Suprapubic skin (tissue), 4 donors: ENCODE measurements at regions not wholly inside any gene's neighbourhood (a gene's known extent, or its start where the extent isn't known, plus 50 kb on each side); places are given as distances from the start of the nearest gene placed in this dataset.

Experiments used
- DNase-seq, 2 donors: peaks; one replicate each; pipeline ENCODE4 v3.0.0-alpha.2; 2019; ENCODE audit warnings: low spot score in 2 of 2
- H3K27ac ChIP-seq: fragments of 200-600 bp; sonication (generic); one replicate; pipeline ENCODE4 v1.5.1; 2019
- H3K27me3 ChIP-seq: fragments of 200-600 bp; sonication (generic); one replicate; pipeline ENCODE4 v1.5.1; 2019
- H3K36me3 ChIP-seq: fragments of 200-600 bp; sonication (generic); one replicate; pipeline ENCODE4 v1.5.1; 2019
- H3K4me1 ChIP-seq: fragments of 200-600 bp; sonication (generic); one replicate; pipeline ENCODE4 v1.5.1; 2019
- H3K4me3 ChIP-seq: fragments of 200-600 bp; sonication (generic); one replicate; pipeline ENCODE4 v1.5.1; 2019; ENCODE audit warnings: mild to moderate bottlenecking
- H3K9me3 ChIP-seq: fragments of 200-600 bp; sonication (generic); one replicate; pipeline ENCODE4 v1.5.1; 2019
- EP300 ChIP-seq: sonication (generic); formaldehyde crosslinking; IDR thresholded peaks from one replicate; pipeline ENCODE4 v1.6.1; 2017; ENCODE audit warnings: antibody characterized with exemption
- POLR2A ChIP-seq, 2 donors: fragments of 450-650 bp; IDR thresholded peaks; one replicate each; pipeline ENCODE4 v1.6.1; 2017; ENCODE audit warnings: antibody characterized with exemption in 2 of 2, mild to moderate bottlenecking in 2 of 2, moderate library complexity in 2 of 2
- POLR2AphosphoS5 ChIP-seq, 3 donors: sonication (generic); formaldehyde crosslinking; IDR thresholded peaks; one replicate each; pipeline ENCODE4 v1.6.1; 2017; ENCODE audit warnings: antibody characterized with exemption in 3 of 3
- WGBS: methylation state at CpG from one replicate; pipeline ENCODE4 v1.1.5; 2018; 5-methylcytosine and 5-hydroxymethylcytosine counted together
- TF ChIP-seq, protein P1 (sequence below), 2 donors: fragments of 200-600 bp in 1 of 2; fragments of 450-650 bp in 1 of 2; sonication (generic) in 1 of 2; IDR thresholded peaks; one replicate each; pipeline ENCODE4 v1.5.1; 2016 to 2019; ENCODE audit warnings: antibody characterized with exemption in 2 of 2, mild to moderate bottlenecking in 1 of 2, moderate library complexity in 1 of 2

DNA sequence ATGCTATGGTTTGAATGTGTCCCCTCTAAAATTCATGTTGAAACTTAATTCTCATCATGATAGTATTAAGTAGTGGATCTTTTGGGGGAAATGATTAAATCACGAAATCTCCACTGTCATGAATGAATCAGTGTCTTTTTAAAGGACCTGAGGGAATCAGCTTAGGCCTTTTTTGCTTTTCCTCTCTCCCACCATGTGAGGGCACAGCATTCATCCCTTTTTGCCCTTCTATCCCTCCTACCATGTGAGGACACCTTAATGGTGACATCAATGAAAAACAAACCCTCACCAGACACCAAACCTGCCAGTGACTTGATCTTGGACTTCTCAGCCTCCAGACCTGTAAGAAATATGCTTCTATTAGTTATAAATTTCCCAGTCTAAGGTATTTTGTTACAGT is 247.1 kb upstream of the UBE2E3 start:
- no peak overlapping the region for H3K27ac ChIP-seq
- TF ChIP-seq POLR2A (IDR thresholded peaks at IDR 0.05) (no peak), POLR2AphosphoS5 (IDR thresholded peaks at IDR 0.05) (no peak), EP300 (no peak)
- TF ChIP-seq, protein P1, sequence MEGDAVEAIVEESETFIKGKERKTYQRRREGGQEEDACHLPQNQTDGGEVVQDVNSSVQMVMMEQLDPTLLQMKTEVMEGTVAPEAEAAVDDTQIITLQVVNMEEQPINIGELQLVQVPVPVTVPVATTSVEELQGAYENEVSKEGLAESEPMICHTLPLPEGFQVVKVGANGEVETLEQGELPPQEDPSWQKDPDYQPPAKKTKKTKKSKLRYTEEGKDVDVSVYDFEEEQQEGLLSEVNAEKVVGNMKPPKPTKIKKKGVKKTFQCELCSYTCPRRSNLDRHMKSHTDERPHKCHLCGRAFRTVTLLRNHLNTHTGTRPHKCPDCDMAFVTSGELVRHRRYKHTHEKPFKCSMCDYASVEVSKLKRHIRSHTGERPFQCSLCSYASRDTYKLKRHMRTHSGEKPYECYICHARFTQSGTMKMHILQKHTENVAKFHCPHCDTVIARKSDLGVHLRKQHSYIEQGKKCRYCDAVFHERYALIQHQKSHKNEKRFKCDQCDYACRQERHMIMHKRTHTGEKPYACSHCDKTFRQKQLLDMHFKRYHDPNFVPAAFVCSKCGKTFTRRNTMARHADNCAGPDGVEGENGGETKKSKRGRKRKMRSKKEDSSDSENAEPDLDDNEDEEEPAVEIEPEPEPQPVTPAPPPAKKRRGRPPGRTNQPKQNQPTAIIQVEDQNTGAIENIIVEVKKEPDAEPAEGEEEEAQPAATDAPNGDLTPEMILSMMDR (IDR thresholded peaks at IDR 0.05) = no peak
- 79% methylated on average over 1 of the region's 1 CpG for WGBS
- no peaks in the 10 kb centered on the region for H3K36me3 ChIP-seq
- DNase-seq = no peak
- no peaks in the 10 kb centered on the region for H3K27me3 ChIP-seq
- H3K9me3 ChIP-seq = no peaks in the 10 kb centered on the region
- no peak overlapping the region for H3K4me3 ChIP-seq
- no peaks in the 10 kb centered on the region for H3K4me1 ChIP-seq

- TF ChIP-seq EP300 = no peak
- TF ChIP-seq, protein P1 (IDR thresholded peaks at IDR 0.05) = no peak
- TF ChIP-seq POLR2AphosphoS5 (IDR thresholded peaks at IDR 0.05) = no peak
- TF ChIP-seq POLR2A (IDR thresholded peaks at IDR 0.05) = no peak
- Histone ChIP-seq H3K27me3 (no peaks in the 10 kb centered on the region), H3K4me1 (no peaks in the 10 kb centered on the region), H3K36me3 (no peaks in the 10 kb centered on the region), H3K4me3 (no peak overlapping the region), H3K9me3 (no peaks in the 10 kb centered on the region), H3K27ac (no peak overlapping the region)
- DNase-seq = no peak
- 88% methylated on average over 2 of the region's 3 CpGs for WGBS
Observed at GRCh38 chr2:180732337-180732736, 248.1 kb upstream of the UBE2E3 start.

GRCh38 chr2:180730976-180731375 is 249.4 kb upstream of the UBE2E3 start:
- Histone ChIP-seq H3K4me1 (no peaks in the 10 kb centered on the region), H3K4me3 (no peak overlapping the region), H3K27ac (no peak overlapping the region), H3K36me3 (no peaks in the 10 kb centered on the region), H3K9me3 (no peaks in the 10 kb centered on the region), H3K27me3 (no peaks in the 10 kb centered on the region)
- no peak for TF ChIP-seq POLR2AphosphoS5 (IDR thresholded peaks at IDR 0.05)
- TF ChIP-seq, protein P1 (IDR thresholded peaks at IDR 0.05) = no peak
- WGBS = 92% methylated on average over 2 of the region's 2 CpGs
- DNase-seq = no peak

GRCh38 chr2:180728928-180729559 is 251.4 kb upstream of the UBE2E3 start:
- no peaks in the 10 kb centered on the region for H3K27me3 ChIP-seq
- H3K36me3 ChIP-seq = no peaks in the 10 kb centered on the region
- DNase-seq = no peak
- TF ChIP-seq POLR2AphosphoS5 (IDR thresholded peaks at IDR 0.05) (no peak), POLR2A (IDR thresholded peaks at IDR 0.05) (no peak), EP300 (no peak)
- TF ChIP-seq, protein P1 (IDR thresholded peaks at IDR 0.05) = no peak
- no peaks in the 10 kb centered on the region for H3K4me1 ChIP-seq
- H3K27ac ChIP-seq = no peak overlapping the region
- H3K4me3 ChIP-seq = no peak overlapping the region
- 84% methylated on average over 2 of the region's 2 CpGs for WGBS
- no peaks in the 10 kb centered on the region for H3K9me3 ChIP-seq

GRCh38 chr2:180723712-180724111 is 256.7 kb upstream of the UBE2E3 start:
- 94% methylated on average over 3 of the region's 3 CpGs for WGBS
- no peak overlapping the region for H3K4me3 ChIP-seq

More at GRCh38 chr2:180723712-180724111, 256.7 kb upstream of the UBE2E3 start:
- Histone ChIP-seq H3K36me3 (no peaks in the 10 kb centered on the region), H3K4me1 (no peaks in the 10 kb centered on the region), H3K27me3 (no peaks in the 10 kb centered on the region), H3K9me3 (no peaks in the 10 kb centered on the region), H3K27ac (no peak overlapping the region)
- DNase-seq = no peak
- TF ChIP-seq EP300 (no peak), POLR2A (IDR thresholded peaks at IDR 0.05) (no peak), POLR2AphosphoS5 (IDR thresholded peaks at IDR 0.05) (no peak)
- TF ChIP-seq, protein P1 (IDR thresholded peaks at IDR 0.05) = no peak
